Naive B cell (primary cell): ENCODE measurements at regions not wholly inside any gene's neighbourhood (a gene's known extent, or its start where the extent isn't known, plus 50 kb on each side); places are given as distances from the start of the nearest gene placed in this dataset.
A peak's percentile ranks its signal among the peaks of the same experiment; 100 is the strongest.

ENCODE experiments used
- ATAC-seq, 2 donors: fragments of 150-1000 bp; cut with Tn5 transposase; 2 replicates each; pipeline ENCODE4 v1.10.0; 2021; ENCODE audit warnings: low read depth in 2 of 2, mild to moderate bottlenecking in 2 of 2, moderate library complexity in 2 of 2
- DNase-seq: peaks from one replicate; pipeline ENCODE4 v3.0.0; 2022
- H3K27ac Mint-ChIP-seq, 6 donors: one replicate each; pipeline ENCODE4 v1.8.0; 2020 to 2022; ENCODE audit warnings: mild to moderate bottlenecking in 6 of 6, mixed read lengths in 6 of 6, moderate library complexity in 5 of 6, inconsistent platforms in 2 of 6
- H3K27me3 Mint-ChIP-seq, 3 donors: one replicate each; pipeline ENCODE4 v1.8.0; 2021 to 2022; ENCODE audit warnings: mixed read lengths in 3 of 3, mild to moderate bottlenecking in 1 of 3
- H3K36me3 Mint-ChIP-seq, 2 donors: one replicate each; pipeline ENCODE4 v1.8.0; 2020 to 2022; ENCODE audit warnings: mixed read lengths in 2 of 2, inconsistent platforms in 1 of 2, mild to moderate bottlenecking in 1 of 2
- H3K4me1 Mint-ChIP-seq, 3 donors: one replicate each; pipeline ENCODE4 v1.8.0; 2020 to 2022; ENCODE audit warnings: mixed read lengths in 3 of 3, inconsistent platforms in 1 of 3, mild to moderate bottlenecking in 1 of 3, moderate library complexity in 1 of 3
- H3K4me3 Mint-ChIP-seq, 8 donors: one replicate each; pipeline ENCODE4 v1.8.0; 2020 to 2022; ENCODE audit warnings: mild to moderate bottlenecking in 8 of 8, mixed read lengths in 8 of 8, moderate library complexity in 8 of 8, inconsistent platforms in 2 of 8
- H3K9me3 Mint-ChIP-seq, 7 donors: one replicate each; pipeline ENCODE4 v1.8.0; 2020 to 2022; ENCODE audit warnings: mixed read lengths in 7 of 7, mild to moderate bottlenecking in 5 of 7, inconsistent platforms in 2 of 7, moderate library complexity in 1 of 7

- no peak for DNase-seq
- Mint-ChIP-seq H3K4me3 (no peak overlapping the region), H3K9me3 (peaks cover 0 to 3% (median 2%) of the 10 kb centered on the region in 7 donors), H3K27me3 (peaks cover 6 to 22% (median 14%) of the 10 kb centered on the region in 3 donors), H3K27ac (no peak overlapping the region), H3K4me1 (no peaks in the 10 kb centered on the region), H3K36me3 (no peaks in the 10 kb centered on the region)
- no peak for ATAC-seq
Observed at GRCh38 chr1:34341896-34342295, 165.2 kb downstream of the C1orf94 start.

- H3K27me3 Mint-ChIP-seq, result peaks cover 6 to 26% (median 14%) of the 10 kb centered on the region in 3 donors
- H3K27ac Mint-ChIP-seq, result no peak overlapping the region
- H3K36me3 Mint-ChIP-seq, result no peaks in the 10 kb centered on the region
- no peaks in the 10 kb centered on the region for H3K4me1 Mint-ChIP-seq
- DNase-seq (no peak), ATAC-seq (no peak)
- peaks cover 0 to 3% (median under 1%) of the 10 kb centered on the region in 7 donors for H3K9me3 Mint-ChIP-seq
- no peak overlapping the region for H3K4me3 Mint-ChIP-seq
Observed at GRCh38 chr1:34342334-34342733, 165.6 kb downstream of the C1orf94 start.

- H3K27ac Mint-ChIP-seq, result no peak overlapping the region
- no peak for DNase-seq
- H3K9me3 Mint-ChIP-seq, result peaks cover 0 to 3% (median 0%) of the 10 kb centered on the region in 7 donors
- no peaks in the 10 kb centered on the region for H3K36me3 Mint-ChIP-seq
- peaks cover 0 to 17% (median 14%) of the 10 kb centered on the region in 3 donors for H3K27me3 Mint-ChIP-seq
- H3K4me1 Mint-ChIP-seq, result no peaks in the 10 kb centered on the region
- H3K4me3 Mint-ChIP-seq, result no peak overlapping the region
- no peak for ATAC-seq
Observed at GRCh38 chr1:34346128-34346527, 169.4 kb downstream of the C1orf94 start.

- ATAC-seq (no peak), DNase-seq (no peak)
- Mint-ChIP-seq H3K9me3 (peaks cover 0 to 3% (median 0%) of the 10 kb centered on the region in 7 donors), H3K4me1 (no peaks in the 10 kb centered on the region), H3K4me3 (no peak overlapping the region), H3K27me3 (peaks cover 21 to 23% (median 22%) of the 10 kb centered on the region in 3 donors), H3K27ac (no peak overlapping the region), H3K36me3 (no peaks in the 10 kb centered on the region)
Observed at GRCh38 chr1:34353409-34353808, 176.7 kb downstream of the C1orf94 start.

GRCh38 chr1:34354367-34354766 is 177.7 kb downstream of the C1orf94 start:
- Mint-ChIP-seq H3K4me3 (no peak overlapping the region), H3K36me3 (no peaks in the 10 kb centered on the region), H3K27me3 (peaks cover 21 to 28% (median 28%) of the 10 kb centered on the region in 3 donors), H3K27ac (no peak overlapping the region), H3K4me1 (no peaks in the 10 kb centered on the region), H3K9me3 (peaks cover 0 to 3% (median 0%) of the 10 kb centered on the region in 7 donors)
- no peak for ATAC-seq
- no peak for DNase-seq

- ATAC-seq (no peak), DNase-seq (no peak)
- Mint-ChIP-seq H3K27me3 (peaks cover 21 to 42% (median 30%) of the 10 kb centered on the region in 3 donors), H3K27ac (no peak overlapping the region), H3K4me1 (no peaks in the 10 kb centered on the region), H3K4me3 (no peak overlapping the region), H3K9me3 (peaks cover 0 to 3% (median 0%) of the 10 kb centered on the region in 7 donors), H3K36me3 (no peaks in the 10 kb centered on the region)
Observed at GRCh38 chr1:34356853-34357252, 180.1 kb downstream of the C1orf94 start.

GRCh38 chr1:34358636-34359035 is 181.9 kb downstream of the C1orf94 start:
- no peak for DNase-seq
- Mint-ChIP-seq H3K36me3 (no peaks in the 10 kb centered on the region), H3K9me3 (peaks cover 0 to 6% (median 2%) of the 10 kb centered on the region in 7 donors), H3K4me1 (no peaks in the 10 kb centered on the region), H3K4me3 (no peak overlapping the region), H3K27me3 (peaks cover 26 to 45% (median 35%) of the 10 kb centered on the region in 3 donors), H3K27ac (no peak overlapping the region)
- no peak for ATAC-seq

GRCh38 chr1:34359411-34359810 is 182.7 kb downstream of the C1orf94 start:
- H3K4me3 Mint-ChIP-seq, result no peak overlapping the region
- no peaks in the 10 kb centered on the region for H3K4me1 Mint-ChIP-seq
- peaks cover 0 to 7% (median 2%) of the 10 kb centered on the region in 7 donors for H3K9me3 Mint-ChIP-seq
- H3K36me3 Mint-ChIP-seq, result no peaks in the 10 kb centered on the region
- ATAC-seq (no peak), DNase-seq (no peak)
- H3K27ac Mint-ChIP-seq, result peak overlapping the region in 1 of 6 donors; percentile 80
- peaks cover 23 to 50% (median 32%) of the 10 kb centered on the region in 3 donors for H3K27me3 Mint-ChIP-seq

GRCh38 chr1:34360574-34360973 is 183.9 kb downstream of the C1orf94 start:
- Mint-ChIP-seq H3K9me3 (peaks cover 2 to 10% (median 6%) of the 10 kb centered on the region in 7 donors), H3K4me3 (no peak overlapping the region), H3K27ac (no peak overlapping the region), H3K4me1 (no peaks in the 10 kb centered on the region), H3K27me3 (peaks cover 19 to 41% (median 20%) of the 10 kb centered on the region in 3 donors), H3K36me3 (no peaks in the 10 kb centered on the region)
- DNase-seq (no peak), ATAC-seq (no peak)

DNA sequence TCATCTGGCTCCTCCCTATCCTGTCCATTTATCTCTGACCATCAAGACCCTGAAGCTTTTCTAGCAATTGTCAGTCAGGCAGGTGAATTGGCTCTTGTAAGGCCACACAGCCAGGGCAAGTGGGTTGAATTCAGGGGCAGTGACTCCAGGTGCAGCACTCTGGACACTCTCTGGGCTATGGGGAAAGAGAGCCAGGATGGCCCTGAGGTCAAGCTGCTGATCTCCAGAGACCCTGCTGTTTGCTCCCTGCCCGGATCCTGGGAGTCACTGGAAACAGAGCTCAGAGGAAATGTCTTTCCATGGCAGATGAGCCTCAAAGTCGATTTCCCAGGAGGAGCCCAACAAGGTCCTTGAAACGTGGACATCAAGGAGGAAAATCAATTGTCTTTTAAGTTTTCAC is 184.4 kb downstream of the C1orf94 start:
- ATAC-seq (no peak), DNase-seq (no peak)
- Mint-ChIP-seq H3K4me1 (no peaks in the 10 kb centered on the region), H3K27ac (no peak overlapping the region), H3K4me3 (no peak overlapping the region), H3K27me3 (peaks cover 14 to 36% (median 19%) of the 10 kb centered on the region in 3 donors), H3K36me3 (no peaks in the 10 kb centered on the region), H3K9me3 (peaks cover 2 to 10% (median 6%) of the 10 kb centered on the region in 7 donors)

- no peak for ATAC-seq
- Mint-ChIP-seq H3K4me3 (no peak overlapping the region), H3K27me3 (peaks cover 13 to 34% (median 15%) of the 10 kb centered on the region in 3 donors), H3K36me3 (no peaks in the 10 kb centered on the region), H3K27ac (no peak overlapping the region), H3K9me3 (peaks cover 2 to 10% (median 6%) of the 10 kb centered on the region in 7 donors), H3K4me1 (no peaks in the 10 kb centered on the region)
- no peak for DNase-seq
Observed at GRCh38 chr1:34361781-34362357, 185.2 kb downstream of the C1orf94 start.

- Mint-ChIP-seq H3K27ac (no peak overlapping the region), H3K4me3 (no peak overlapping the region), H3K27me3 (peaks cover 13 to 31% (median 15%) of the 10 kb centered on the region in 3 donors), H3K9me3 (peaks cover 2 to 10% (median 6%) of the 10 kb centered on the region in 7 donors), H3K36me3 (no peaks in the 10 kb centered on the region), H3K4me1 (no peaks in the 10 kb centered on the region)
- ATAC-seq (no peak), DNase-seq (no peak)
Observed at GRCh38 chr1:34362949-34363348, 186.2 kb downstream of the C1orf94 start.

DNA sequence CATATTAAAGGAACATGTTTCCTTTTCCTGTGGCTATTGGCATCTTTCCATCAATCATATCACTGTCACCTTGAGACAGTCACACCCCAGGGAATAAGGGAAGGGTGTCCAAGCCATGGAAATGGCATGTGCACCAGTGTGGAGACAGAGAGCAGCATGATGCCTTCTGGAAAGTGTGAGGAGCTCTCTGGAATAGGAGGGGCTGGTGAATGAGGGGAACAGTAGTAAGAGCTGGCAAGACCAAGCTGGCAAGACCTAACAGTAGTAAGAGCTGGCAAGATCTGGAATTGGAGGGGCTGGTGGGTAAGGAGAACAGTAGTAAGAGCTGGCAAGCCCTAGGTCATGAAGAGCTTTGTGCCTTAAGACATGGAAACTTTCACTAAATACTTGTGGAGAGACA is 186.7 kb downstream of the C1orf94 start:
- H3K4me3 Mint-ChIP-seq, result no peak overlapping the region
- peaks cover 2 to 10% (median 6%) of the 10 kb centered on the region in 7 donors for H3K9me3 Mint-ChIP-seq
- no peak overlapping the region for H3K27ac Mint-ChIP-seq
- no peaks in the 10 kb centered on the region for H3K4me1 Mint-ChIP-seq
- ATAC-seq (no peak), DNase-seq (no peak)
- H3K27me3 Mint-ChIP-seq, result peaks cover 13 to 26% (median 15%) of the 10 kb centered on the region in 3 donors
- H3K36me3 Mint-ChIP-seq, result no peaks in the 10 kb centered on the region

- DNase-seq (no peak), ATAC-seq (no peak)
- H3K4me1 Mint-ChIP-seq, result no peaks in the 10 kb centered on the region
- peaks cover 2 to 10% (median 6%) of the 10 kb centered on the region in 7 donors for H3K9me3 Mint-ChIP-seq
- peaks cover 12 to 25% (median 15%) of the 10 kb centered on the region in 3 donors for H3K27me3 Mint-ChIP-seq
- H3K36me3 Mint-ChIP-seq, result no peaks in the 10 kb centered on the region
- H3K4me3 Mint-ChIP-seq, result no peak overlapping the region
- H3K27ac Mint-ChIP-seq, result no peak overlapping the region
Observed at GRCh38 chr1:34363915-34364314, 187.2 kb downstream of the C1orf94 start.
